NCI-H446 treated with DMSO at 0.1 percent for 48 hours (cell line): ENCODE measurements at regions not wholly inside any gene's neighbourhood (a gene's known extent, or its start where the extent isn't known, plus 50 kb on each side); places are given as distances from the start of the nearest gene placed in this dataset.

Experiments
- DNase-seq: peaks from one replicate; lab custom pipeline; 2025; lab: John Stamatoyannopoulos, UW

- DNase-seq = no peak
Measured at GRCh38 chr5:124309241-124309980, 437.0 kb downstream of the ZNF608 start.

GRCh38 chr5:124303366-124303765, 443.1 kb downstream of the ZNF608 start:
- no peak for DNase-seq

DNA sequence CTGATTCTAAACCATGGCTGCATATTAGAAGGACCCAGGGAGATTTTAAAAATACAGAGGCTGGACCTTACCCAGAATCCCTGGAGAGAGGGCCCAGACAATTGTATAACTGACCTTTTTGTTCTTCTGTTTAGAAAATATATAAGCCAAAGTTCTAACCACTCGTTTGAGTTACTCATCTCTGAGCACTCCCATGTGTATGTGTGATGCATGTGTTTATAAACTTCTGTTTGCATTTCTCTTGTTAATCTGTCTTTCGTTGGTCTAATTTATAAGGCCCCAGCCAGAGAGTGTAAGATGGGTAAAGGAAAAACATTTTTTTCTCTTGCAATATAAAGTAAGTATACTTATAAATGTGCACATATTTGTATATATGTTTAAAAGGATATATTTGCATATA, 443.9 kb downstream of the ZNF608 start:
- DNase-seq = no peak

- DNase-seq = no peak
Measured at GRCh38 chr5:124301850-124302249, 444.6 kb downstream of the ZNF608 start.

- DNase-seq = no peak
Measured at GRCh38 chr5:124300815-124301621, 445.4 kb downstream of the ZNF608 start.

- peak; percentile 10 for DNase-seq
Measured at GRCh38 chr5:124297826-124298225, 448.6 kb downstream of the ZNF608 start.

DNA sequence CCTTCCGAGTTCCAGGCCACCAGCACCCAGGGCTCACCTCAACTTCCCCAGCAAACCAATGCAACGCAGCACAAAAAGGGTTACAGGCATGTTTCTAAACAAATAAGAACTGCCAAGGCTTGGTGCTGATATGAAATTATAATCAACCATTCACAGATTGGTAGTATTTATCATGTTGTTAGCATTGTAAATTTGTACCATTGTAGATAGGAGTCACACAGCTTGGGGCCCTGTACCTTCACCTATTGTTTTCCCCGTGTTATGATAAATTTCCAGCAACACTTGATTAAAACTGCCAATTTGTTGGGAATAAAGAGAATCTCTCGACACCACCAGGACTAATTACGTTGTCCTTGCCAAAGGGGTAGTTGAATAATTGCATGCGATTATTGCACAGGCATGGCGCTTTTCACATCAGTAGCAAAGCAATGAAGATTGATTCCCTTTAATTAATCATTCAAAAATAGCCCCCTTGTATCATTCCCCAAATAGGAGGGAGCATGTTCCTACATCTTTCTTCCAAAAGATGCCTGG, 454.1 kb downstream of the ZNF608 start:
- DNase-seq = no peak

DNA sequence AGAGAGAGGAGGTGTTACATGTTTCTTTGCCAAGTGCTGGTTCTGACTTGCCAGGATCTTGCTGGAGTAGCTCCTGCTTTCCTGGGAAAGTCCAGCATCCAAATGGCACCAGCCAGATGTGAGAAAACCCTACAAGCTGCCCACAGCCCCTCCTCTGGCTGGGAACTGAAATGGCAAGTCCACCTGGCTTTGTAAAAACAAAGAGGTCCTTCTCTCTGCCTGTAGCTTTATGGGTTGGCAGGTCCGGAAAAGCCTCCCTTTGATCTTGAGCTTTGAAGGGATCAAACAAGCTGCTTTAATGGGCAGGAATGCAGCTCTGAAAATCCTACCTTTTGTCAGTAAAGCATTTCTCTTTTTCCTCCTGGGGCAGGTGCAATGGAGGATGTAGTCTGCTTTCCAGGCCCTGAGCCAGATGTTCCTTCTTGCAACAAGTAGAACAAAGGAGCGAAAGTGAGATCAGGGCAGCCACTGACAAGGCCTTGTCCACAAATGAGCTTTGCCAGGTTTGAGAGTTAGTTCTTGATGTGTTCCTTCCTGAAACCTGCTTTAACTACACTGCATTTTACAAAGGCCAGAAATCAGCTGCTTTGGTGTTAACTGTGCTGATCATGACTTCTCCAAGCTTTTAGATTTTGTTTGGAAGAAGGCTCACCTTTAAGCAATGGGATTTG, 456.7 kb downstream of the ZNF608 start:
- peak; percentile 31 for DNase-seq

GRCh38 chr5:124289130-124289529, 457.3 kb downstream of the ZNF608 start:
- DNase-seq = peak; percentile 77

DNA sequence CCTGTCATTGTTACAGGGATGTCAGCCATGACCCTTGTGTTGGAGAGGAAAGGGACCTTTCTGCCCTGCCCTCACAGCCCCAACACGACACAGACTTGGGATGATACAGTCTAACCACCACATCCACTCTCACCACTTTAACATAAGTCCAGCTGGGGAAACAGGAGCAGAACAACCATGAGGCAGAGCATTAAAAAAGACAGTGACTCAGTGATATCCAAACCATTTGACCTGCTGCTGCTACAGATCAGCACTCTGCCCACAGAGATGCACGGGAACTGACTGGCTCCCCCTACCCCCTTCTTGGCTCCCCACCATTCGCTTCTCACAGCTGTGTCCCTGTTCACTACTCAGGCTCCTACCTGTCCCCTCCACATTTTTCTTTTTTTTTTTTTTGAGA, 458.6 kb downstream of the ZNF608 start:
- no peak for DNase-seq

DNA sequence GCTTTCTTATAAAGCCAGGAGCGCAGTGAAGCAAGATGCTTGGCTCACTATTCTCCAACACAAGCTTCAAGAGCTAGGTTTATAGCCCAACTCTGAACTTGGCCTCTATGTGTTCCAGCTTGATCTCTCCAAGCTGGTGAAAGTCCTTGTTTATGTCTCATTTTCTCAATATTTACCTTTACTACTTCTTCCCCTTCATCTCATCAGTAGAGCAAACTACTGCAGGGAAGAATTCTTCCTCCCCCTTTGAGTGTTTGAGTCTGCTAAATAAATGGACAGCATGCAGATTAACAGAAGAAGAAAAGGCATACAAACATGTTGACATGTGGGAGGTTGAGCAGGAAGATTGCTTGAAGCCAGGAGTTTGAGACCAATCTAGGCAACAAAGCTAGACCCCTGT, 460.7 kb downstream of the ZNF608 start:
- DNase-seq = no peak

- DNase-seq = no peak
Measured at GRCh38 chr5:124285071-124285470, 461.4 kb downstream of the ZNF608 start.

DNA sequence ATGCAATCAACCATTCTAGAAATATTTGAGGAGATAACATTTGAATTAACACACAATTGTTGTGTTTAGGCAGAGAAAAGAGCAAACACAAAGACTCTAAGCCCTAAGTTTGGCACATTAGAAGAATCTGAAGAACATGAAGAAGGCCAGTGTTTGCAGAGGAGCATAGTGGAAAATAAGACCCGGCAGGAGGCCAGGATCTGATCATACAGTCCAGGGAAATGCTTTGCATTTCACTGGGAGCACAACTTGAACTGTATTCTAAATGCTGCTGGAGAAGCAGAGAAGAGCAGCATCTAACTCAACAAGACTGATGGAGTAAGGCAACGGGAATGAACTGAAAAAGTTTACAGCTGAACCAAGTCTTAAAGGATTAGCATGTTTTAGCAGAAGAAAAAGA, 463.4 kb downstream of the ZNF608 start:
- DNase-seq = no peak

DNA sequence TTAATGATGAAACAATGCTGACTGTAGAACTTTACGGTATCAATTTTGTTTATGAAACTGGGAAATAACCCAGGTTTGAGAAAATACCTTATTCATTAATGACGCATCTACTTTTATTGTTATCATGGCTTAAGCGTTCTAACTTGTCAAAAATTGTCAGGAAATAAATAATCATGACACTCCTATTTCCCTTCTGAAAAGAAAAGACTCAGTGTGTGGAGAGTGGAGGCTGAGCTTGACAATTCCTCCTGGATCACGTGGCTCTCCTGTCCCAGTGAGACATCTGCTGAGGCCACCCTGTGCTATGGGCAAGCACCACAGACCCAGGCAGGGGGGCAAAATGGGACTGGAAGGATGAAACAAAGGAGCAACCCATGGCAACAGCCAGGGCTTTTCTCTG, 466.4 kb downstream of the ZNF608 start:
- DNase-seq = no peak

DNA sequence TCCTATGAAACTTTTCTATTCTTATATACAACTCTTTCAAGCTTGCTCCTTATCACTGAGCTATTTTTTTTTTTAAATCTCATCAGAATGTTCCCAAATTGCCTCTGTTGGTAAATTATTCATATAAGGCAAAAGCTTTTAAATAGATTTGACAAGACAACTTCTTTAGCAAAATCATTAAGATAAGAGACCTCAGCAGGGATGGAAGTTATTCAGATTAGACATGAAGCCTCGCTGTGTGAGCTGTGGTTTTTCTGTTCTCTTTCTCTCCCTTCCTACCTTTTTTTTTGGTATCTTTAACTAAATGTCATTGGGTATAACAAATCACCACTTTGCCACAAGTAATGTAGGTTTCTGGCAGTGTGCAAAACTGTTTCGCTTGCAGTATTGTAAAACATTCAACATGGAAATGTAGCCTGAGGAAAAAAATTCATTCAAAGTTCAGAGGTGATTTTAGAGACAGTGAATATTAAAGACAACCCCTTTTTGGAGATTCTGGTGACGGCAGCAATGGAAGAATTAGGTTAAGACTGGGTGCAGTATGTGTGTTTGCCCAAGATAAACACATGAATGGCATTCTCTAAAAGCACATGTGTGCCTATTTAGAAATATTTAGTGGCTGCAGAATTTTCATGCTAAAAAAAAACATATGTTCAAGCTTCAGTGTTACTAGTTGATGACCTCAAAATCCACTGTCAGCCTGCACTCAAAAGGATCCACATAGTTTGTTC, 467.1 kb downstream of the ZNF608 start:
- no peak for DNase-seq

- DNase-seq = no peak
Measured at GRCh38 chr5:124278636-124279035, 467.8 kb downstream of the ZNF608 start.

DNA sequence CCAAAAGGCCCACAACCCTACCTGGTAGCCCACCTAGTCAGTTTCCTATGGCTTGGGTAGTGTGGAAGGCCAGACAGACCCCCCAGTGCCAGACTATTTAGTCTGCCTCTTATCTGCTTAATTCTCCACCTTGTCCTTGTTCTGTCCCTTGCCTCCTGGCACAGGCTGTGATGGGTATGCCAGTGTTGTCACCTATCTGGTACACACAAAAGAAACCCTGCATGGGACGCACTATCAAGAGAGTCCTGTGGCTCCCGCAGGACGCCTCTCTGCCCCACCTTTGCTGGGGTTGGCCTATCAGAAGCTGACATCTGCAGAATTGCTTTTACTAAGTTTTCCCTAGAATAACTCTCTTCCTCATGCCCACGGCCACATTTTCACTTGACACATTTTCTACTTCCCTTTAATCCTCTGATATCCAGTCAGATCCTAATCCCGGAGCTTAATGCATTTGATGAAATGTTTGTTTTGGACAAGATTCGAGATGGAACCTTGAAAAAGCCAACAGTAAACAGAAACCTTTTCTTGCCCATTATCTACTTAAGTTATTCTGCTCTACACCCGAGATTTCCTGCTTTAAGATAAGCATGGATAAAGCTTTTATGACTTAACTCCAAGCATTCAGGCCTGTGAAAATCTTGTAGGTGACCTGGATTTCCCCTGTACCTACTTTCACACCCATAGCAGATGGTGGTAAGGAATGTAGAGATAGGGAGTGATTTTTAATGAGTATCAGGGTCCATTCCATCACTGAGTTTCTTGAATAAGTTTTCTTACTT, 468.5 kb downstream of the ZNF608 start:
- DNase-seq = no peak

DNA sequence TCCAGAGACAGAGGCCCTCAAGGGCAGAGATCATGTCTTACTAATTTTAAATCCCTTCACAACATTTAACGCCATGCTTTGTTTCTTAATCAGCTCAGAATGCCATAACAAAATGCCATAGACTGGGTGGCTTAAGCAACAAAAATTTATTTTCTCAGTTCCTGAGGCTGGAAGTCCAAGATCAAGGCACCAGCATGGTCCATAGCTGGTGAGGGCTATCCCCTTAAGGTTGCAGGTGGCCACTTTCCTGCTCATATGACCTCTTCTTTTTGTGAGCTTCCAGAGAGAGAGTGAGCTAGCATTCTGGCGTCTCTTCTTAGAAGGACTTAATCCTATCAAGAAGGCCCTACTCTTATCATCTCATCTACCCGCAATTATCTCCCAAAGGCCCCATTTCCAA, 470.3 kb downstream of the ZNF608 start:
- no peak for DNase-seq

GRCh38 chr5:124274949-124275348, 471.5 kb downstream of the ZNF608 start:
- no peak for DNase-seq

DNA sequence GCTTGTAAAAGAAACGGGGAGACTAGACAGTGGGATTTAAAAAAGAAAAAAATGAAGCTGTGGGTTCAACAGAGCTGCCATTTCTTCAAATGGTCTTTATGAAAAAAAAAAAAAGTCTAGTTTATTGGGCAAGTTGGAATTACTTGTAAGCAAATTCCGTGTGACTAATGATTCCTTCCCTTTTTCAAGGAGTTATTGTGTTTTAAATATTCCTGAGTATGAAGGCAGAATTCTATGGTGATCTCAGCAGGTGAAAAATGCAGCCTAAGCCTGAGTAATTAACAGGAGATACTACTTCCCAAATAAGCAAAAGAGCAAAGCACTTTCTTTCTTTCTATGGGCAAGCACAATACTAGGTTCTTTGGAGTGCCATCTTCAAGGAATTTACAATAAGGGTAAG, 481.9 kb downstream of the ZNF608 start:
- no peak for DNase-seq
